ENCODE measurements at regions not wholly inside any gene's neighbourhood (a gene's known extent, or its start where the extent isn't known, plus 50 kb on each side); places are given as distances from the start of the nearest gene placed in this dataset.

DNA sequence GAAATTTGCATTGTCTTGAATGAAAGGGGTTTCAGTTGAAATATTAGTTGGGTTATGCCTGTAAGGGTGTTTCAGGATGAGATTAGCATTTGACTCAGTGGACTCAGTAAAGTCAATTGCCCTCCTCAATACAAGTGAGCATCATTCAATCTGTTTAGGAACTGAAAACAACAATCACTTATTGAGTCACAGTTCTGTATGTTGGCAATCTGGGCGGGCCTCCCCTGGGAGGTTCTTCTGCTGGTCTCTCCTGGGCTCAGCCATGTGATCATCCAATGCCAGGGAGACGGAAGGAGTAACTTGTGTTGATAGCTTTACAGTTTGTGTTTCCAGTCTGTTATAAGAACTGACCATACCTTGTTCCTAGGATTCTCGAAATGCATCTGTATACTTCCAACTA, 262.9 kb upstream of the RUNX1 start:
- TF ChIP-seq, protein P1, sequence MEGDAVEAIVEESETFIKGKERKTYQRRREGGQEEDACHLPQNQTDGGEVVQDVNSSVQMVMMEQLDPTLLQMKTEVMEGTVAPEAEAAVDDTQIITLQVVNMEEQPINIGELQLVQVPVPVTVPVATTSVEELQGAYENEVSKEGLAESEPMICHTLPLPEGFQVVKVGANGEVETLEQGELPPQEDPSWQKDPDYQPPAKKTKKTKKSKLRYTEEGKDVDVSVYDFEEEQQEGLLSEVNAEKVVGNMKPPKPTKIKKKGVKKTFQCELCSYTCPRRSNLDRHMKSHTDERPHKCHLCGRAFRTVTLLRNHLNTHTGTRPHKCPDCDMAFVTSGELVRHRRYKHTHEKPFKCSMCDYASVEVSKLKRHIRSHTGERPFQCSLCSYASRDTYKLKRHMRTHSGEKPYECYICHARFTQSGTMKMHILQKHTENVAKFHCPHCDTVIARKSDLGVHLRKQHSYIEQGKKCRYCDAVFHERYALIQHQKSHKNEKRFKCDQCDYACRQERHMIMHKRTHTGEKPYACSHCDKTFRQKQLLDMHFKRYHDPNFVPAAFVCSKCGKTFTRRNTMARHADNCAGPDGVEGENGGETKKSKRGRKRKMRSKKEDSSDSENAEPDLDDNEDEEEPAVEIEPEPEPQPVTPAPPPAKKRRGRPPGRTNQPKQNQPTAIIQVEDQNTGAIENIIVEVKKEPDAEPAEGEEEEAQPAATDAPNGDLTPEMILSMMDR (IDR thresholded peaks at IDR 0.05): no peak
- TF ChIP-seq POLR2A (IDR thresholded peaks at IDR 0.05): no peak
